Cardiac fibroblast (primary cell): ENCODE measurements at regions not wholly inside any gene's neighbourhood (a gene's known extent, or its start where the extent isn't known, plus 50 kb on each side); places are given as distances from the start of the nearest gene placed in this dataset.

Source experiments
- DNase-seq, 2 donors: peaks; one replicate each; pipeline versions ENCODE4 v3.0.0 to v3.0.0-alpha.2; 2010; ENCODE audit warnings: low read depth in 2 of 2
- H3K4me3 ChIP-seq, 2 donors: replicated peaks in 1 of 2; 1 replicate in 1 of 2; 2 replicates in 1 of 2; pipeline ENCODE4 v1.5.1; 2011; ENCODE audit warnings: low read depth in 2 of 2, low read length in 2 of 2, mild to moderate bottlenecking in 2 of 2, moderate library complexity in 1 of 2
- CTCF ChIP-seq: IDR thresholded peaks from one replicate; pipeline ENCODE4 v1.5.1; 2011; ENCODE audit warnings: low read depth, mild to moderate bottlenecking, low read length, inconsistent platforms

- no peak for DNase-seq
- TF ChIP-seq CTCF, result no peak
- no peak overlapping the region for H3K4me3 ChIP-seq
Measured at GRCh38 chr3:144391236-144391635, 419.6 kb downstream of the DIPK2A start.

- TF ChIP-seq CTCF, result no peak
- no peak overlapping the region for H3K4me3 ChIP-seq
- DNase-seq, result peak in 1 of 2 donors; percentile 27
Measured at GRCh38 chr3:144394032-144394431, 422.4 kb downstream of the DIPK2A start.

GRCh38 chr3:144402430-144402829 is 430.8 kb downstream of the DIPK2A start:
- DNase-seq, result peak in 1 of 2 donors; percentile 0

GRCh38 chr3:144403040-144403457 is 431.4 kb downstream of the DIPK2A start:
- DNase-seq, result peak; percentile 14 to 42
- no peak overlapping the region for H3K4me3 ChIP-seq
- no peak for TF ChIP-seq CTCF

More at GRCh38 chr3:144402430-144402829, 430.8 kb downstream of the DIPK2A start:
- no peak for TF ChIP-seq CTCF
- no peak overlapping the region for H3K4me3 ChIP-seq

- no peak for TF ChIP-seq CTCF
- H3K4me3 ChIP-seq, result no peak overlapping the region
- DNase-seq, result no peak
Measured at GRCh38 chr3:144407335-144407734, 435.7 kb downstream of the DIPK2A start.

- H3K4me3 ChIP-seq, result no peak overlapping the region
- no peak for DNase-seq
- no peak for TF ChIP-seq CTCF
Measured at GRCh38 chr3:144409319-144409718, 437.7 kb downstream of the DIPK2A start.

- no peak overlapping the region for H3K4me3 ChIP-seq
- no peak for DNase-seq
- no peak for TF ChIP-seq CTCF
Measured at GRCh38 chr3:144413068-144413467, 441.4 kb downstream of the DIPK2A start.
